Nephron progenitor cell (in vitro differentiated cells): ENCODE measurements at regions not wholly inside any gene's neighbourhood (a gene's known extent, or its start where the extent isn't known, plus 50 kb on each side); places are given as distances from the start of the nearest gene placed in this dataset.
A peak's percentile ranks its signal among the peaks of the same experiment; 100 is the strongest.

Experiments
- DNase-seq: peaks from one replicate; pipeline ENCODE4 v3.0.0; 2021
- H3K27ac Mint-ChIP-seq: 2 replicates; pipeline ENCODE4 v1.8.0; 2021; ENCODE audit warnings: mild to moderate bottlenecking, moderate library complexity, mixed read lengths
- H3K27me3 Mint-ChIP-seq: 2 replicates; pipeline ENCODE4 v1.8.0; 2021; ENCODE audit warnings: mild to moderate bottlenecking, low read depth, mixed read lengths; ENCODE audit not compliant: poor library complexity
- H3K36me3 Mint-ChIP-seq: 2 replicates; pipeline ENCODE4 v1.8.0; 2021; ENCODE audit warnings: low read depth, mixed read lengths
- H3K4me1 Mint-ChIP-seq: 2 replicates; pipeline ENCODE4 v1.8.0; 2021; ENCODE audit warnings: mixed read lengths
- H3K4me3 Mint-ChIP-seq: 2 replicates; pipeline ENCODE4 v1.8.0; 2021; ENCODE audit warnings: mild to moderate bottlenecking, moderate library complexity, mixed read lengths
- H3K9me3 Mint-ChIP-seq: 2 replicates; pipeline ENCODE4 v1.8.0; 2021; ENCODE audit warnings: mild to moderate bottlenecking, moderate library complexity, mixed read lengths
- TF ChIP-seq, protein P1 (sequence below): fragments of 200-600 bp; sonication (generic); IDR thresholded peaks from 2 replicates; pipeline ENCODE4 v1.5.0; 2021; ENCODE audit warnings: antibody characterized with exemption

DNA sequence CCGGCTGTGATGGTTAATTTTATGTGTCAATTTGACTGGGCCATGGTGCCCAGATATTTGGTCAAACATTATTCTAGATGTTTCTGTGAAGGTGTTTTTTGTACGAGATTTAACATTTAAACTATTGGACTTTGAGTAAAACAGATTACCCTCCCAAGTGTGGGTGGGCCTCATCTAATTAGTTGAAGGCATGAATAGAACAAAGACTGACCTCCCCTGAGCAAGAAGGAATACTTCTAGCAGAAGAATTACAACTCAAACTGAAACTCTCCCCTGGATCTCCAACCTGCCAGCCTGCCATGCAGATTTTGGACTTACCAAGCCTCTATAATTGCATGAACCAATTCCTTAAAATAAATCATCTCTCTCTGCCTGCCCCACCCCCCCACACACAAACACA is 132.5 kb downstream of the DHX15 start:
- TF ChIP-seq, protein P1, sequence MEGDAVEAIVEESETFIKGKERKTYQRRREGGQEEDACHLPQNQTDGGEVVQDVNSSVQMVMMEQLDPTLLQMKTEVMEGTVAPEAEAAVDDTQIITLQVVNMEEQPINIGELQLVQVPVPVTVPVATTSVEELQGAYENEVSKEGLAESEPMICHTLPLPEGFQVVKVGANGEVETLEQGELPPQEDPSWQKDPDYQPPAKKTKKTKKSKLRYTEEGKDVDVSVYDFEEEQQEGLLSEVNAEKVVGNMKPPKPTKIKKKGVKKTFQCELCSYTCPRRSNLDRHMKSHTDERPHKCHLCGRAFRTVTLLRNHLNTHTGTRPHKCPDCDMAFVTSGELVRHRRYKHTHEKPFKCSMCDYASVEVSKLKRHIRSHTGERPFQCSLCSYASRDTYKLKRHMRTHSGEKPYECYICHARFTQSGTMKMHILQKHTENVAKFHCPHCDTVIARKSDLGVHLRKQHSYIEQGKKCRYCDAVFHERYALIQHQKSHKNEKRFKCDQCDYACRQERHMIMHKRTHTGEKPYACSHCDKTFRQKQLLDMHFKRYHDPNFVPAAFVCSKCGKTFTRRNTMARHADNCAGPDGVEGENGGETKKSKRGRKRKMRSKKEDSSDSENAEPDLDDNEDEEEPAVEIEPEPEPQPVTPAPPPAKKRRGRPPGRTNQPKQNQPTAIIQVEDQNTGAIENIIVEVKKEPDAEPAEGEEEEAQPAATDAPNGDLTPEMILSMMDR: no peak
- Mint-ChIP-seq H3K9me3 (peaks cover 21% of the 10 kb centered on the region), H3K36me3 (no peaks in the 10 kb centered on the region), H3K4me1 (no peaks in the 10 kb centered on the region), H3K4me3 (no peak overlapping the region), H3K27ac (no peak overlapping the region), H3K27me3 (peaks cover 3% of the 10 kb centered on the region)
- no peak for DNase-seq

DNA sequence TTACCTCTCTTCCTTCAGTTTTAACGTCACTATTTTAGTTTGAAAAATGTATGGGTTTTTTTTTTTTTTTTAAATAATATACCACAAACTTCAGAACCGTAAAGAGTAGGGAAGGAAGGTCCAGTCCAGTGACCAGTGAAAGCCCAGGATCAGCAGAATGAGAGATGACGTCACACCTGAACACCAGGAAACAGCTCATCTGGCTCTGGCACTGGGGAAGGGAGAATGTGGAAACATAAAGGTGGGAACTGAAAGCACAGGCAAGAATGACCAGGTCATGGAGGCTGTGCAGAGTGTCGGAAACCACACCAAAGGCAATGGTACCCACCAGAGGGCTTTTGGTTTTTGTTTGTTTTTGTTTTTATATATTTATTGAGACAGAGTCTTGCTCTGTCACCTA is 141.2 kb downstream of the DHX15 start:
- no peaks in the 10 kb centered on the region for H3K36me3 Mint-ChIP-seq
- no peak overlapping the region for H3K4me3 Mint-ChIP-seq
- TF ChIP-seq, protein P1: no peak
- H3K27me3 Mint-ChIP-seq: peaks cover 8% of the 10 kb centered on the region
- H3K4me1 Mint-ChIP-seq: no peaks in the 10 kb centered on the region
- H3K9me3 Mint-ChIP-seq: no peaks in the 10 kb centered on the region
- DNase-seq: no peak
- no peak overlapping the region for H3K27ac Mint-ChIP-seq

DNA sequence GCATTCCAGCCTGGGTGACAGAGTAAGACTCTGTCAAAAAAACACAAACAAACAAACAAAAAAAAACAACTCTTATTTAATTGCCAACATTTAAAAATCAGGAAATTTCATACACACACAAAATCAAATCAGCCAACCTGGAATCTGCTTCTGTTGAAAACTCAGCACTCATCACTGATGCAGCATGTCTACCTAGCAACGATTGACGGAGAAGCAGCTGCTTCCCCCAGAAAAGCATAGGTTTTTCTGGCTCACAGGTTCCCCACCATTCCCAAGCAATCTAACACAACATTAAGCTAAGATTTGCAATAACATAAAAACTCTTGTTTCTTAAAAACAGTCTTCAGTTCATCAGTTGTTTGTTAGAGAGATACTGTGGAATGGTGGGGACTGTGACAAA is 143.6 kb downstream of the DHX15 start:
- no peaks in the 10 kb centered on the region for H3K36me3 Mint-ChIP-seq
- H3K4me3 Mint-ChIP-seq: no peak overlapping the region
- no peaks in the 10 kb centered on the region for H3K9me3 Mint-ChIP-seq
- H3K27me3 Mint-ChIP-seq: peaks cover 7% of the 10 kb centered on the region
- DNase-seq: no peak
- no peaks in the 10 kb centered on the region for H3K4me1 Mint-ChIP-seq
- no peak overlapping the region for H3K27ac Mint-ChIP-seq
- TF ChIP-seq, protein P1: no peak

DNA sequence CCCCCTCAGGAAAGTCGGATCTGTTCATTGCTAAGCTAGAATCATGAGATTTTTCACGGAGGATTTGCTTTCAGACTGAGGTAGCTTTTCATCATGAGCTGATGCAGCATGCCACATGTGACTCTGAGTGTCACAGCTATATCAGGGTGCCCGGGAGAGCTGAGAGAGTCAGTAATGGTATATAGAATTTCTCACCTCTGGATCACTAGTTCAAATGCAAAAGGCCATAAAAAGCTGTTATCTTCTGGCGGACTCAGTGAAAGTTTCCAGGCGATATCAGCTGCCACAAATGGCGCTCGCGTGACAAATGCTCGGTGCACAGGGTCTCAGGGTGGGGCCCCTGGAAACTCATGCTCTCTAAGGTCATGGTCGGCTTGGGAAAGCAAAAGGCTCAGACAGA is 150.1 kb downstream of the DHX15 start:
- H3K4me3 Mint-ChIP-seq: no peak overlapping the region
- peak overlapping the region; percentile 93 for H3K27ac Mint-ChIP-seq
- peaks cover 5% of the 10 kb centered on the region for H3K9me3 Mint-ChIP-seq
- TF ChIP-seq, protein P1: no peak
- DNase-seq: no peak
- no peaks in the 10 kb centered on the region for H3K36me3 Mint-ChIP-seq
- H3K27me3 Mint-ChIP-seq: peaks cover 6% of the 10 kb centered on the region
- peaks cover 23% of the 10 kb centered on the region for H3K4me1 Mint-ChIP-seq

DNA sequence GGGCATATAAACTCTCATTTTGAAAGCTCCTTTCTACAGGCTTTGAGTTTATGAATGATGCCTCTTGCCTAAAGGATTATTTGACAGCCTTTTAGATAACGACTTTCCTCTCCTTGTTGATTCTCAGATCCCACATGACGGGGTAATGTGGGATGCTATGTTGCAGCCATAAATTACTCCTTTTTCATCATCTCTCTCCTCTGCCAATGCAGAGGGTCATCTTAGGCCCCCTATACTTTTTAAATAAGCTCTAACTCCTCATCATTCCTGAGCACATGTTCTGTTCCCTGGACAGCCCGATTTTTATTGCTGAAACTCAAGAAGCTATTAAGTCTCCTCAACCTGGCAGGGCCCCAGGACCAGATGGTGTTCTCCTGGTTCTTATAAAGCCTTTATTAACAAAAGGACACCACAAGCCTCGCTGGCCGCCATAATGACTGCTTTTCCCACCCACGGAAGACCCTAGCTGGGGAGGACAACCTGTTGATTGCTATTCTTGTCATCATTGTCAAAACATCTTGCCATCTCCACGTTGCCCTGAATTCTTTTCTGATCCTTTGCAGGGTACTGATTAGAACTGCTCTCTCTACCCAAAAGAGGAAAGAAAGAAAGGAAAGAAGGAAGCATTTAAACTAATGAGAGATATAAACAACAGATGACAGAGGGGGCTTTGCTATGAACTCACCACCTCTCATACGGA is 150.7 kb downstream of the DHX15 start:
- Mint-ChIP-seq H3K4me1 (peaks cover 23% of the 10 kb centered on the region), H3K9me3 (peaks cover 9% of the 10 kb centered on the region), H3K4me3 (peak overlapping the region; percentile 0), H3K27ac (peak overlapping the region; percentile 93), H3K27me3 (peaks cover 6% of the 10 kb centered on the region), H3K36me3 (no peaks in the 10 kb centered on the region)
- TF ChIP-seq, protein P1: no peak
- no peak for DNase-seq

DNA sequence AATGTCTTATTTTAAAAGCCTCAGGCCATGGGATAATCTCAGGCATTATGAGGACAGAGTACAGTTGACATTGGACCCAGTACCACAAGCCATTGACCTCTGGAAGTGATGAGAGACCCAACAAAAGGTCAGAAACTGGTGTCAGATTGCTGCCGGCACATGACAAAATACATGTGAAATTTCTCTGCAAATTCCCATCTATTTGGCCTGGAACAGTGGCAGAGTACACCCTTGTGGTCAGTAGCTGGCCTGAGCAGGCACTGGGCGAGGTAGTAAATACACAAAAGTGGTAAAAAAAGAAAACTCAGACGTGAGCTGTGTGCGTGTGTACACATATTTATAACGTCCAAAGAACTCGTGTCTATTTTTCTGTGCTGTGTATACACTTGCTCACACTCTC is 155.5 kb downstream of the DHX15 start:
- H3K4me3 Mint-ChIP-seq: no peak overlapping the region
- TF ChIP-seq, protein P1: no peak
- no peak overlapping the region for H3K27ac Mint-ChIP-seq

More for the DNA sequence above, 155.5 kb downstream of the DHX15 start:
- Mint-ChIP-seq H3K36me3 (no peaks in the 10 kb centered on the region), H3K9me3 (peaks cover 14% of the 10 kb centered on the region), H3K27me3 (peaks cover 7% of the 10 kb centered on the region), H3K4me1 (peaks cover 17% of the 10 kb centered on the region)
- no peak for DNase-seq
